Adrenal gland (tissue), 5 donors: ENCODE measurements at regions not wholly inside any gene's neighbourhood (a gene's known extent, or its start where the extent isn't known, plus 50 kb on each side); places are given as distances from the start of the nearest gene placed in this dataset.

Experiments
- CTCF ChIP-seq, 6 experiments: fragments of 450-650 bp in 4 of 6; fragments of 200-600 bp in 2 of 6; sonication (generic) in 1 of 6; IDR thresholded peaks; 1 replicate in 5 of 6; 2 replicates in 1 of 6; pipeline versions ENCODE4 v1.5.1 to v1.8.0; 2016 to 2021; ENCODE audit warnings: antibody characterized with exemption in 6 of 6, mild to moderate bottlenecking in 2 of 6, moderate library complexity in 1 of 6
- POLR2A ChIP-seq, 2 donors: fragments of 450-650 bp; IDR thresholded peaks; one replicate each; pipeline ENCODE4 v1.6.1; 2017; ENCODE audit warnings: antibody characterized with exemption in 2 of 2, mild to moderate bottlenecking in 2 of 2, moderate library complexity in 1 of 2
- donor health status: DM: no; HTN: no; CAD: no.

GRCh38 chr2:38159191-38159590 is 83.2 kb upstream of the CYP1B1 start:
- no peak for TF ChIP-seq POLR2A (IDR thresholded peaks at IDR 0.05)
- no peak for TF ChIP-seq CTCF (IDR thresholded peaks at IDR 0.05)
